C1 segment of cervical spinal cord (tissue), 14 donors: ENCODE measurements at regions not wholly inside any gene's neighbourhood (a gene's known extent, or its start where the extent isn't known, plus 50 kb on each side); places are given as distances from the start of the nearest gene placed in this dataset.

ENCODE experiments used
- DNase-seq, 14 donors: peaks; one replicate each; lab custom pipeline; 2025; lab: John Stamatoyannopoulos, UW

DNA sequence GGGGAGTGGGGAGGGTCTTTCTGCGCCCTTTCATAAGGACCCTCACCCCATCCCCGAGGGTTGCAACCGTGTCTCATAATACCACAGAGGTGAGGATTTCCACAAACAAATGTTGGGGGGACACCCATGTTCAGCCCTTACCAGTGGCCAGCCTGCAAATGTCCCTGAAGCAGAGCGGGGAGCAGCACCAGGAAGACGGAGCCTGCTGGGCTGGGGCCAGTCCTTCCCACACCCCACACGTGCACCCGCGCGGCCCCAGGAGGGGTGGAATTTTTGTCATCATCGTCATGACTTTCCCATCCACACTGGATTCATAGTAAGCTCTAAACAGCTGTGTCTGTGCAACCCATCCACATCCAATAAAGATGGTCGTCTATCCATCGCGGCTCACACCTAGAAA is 409.8 kb downstream of the BRD1 start:
- no peak for DNase-seq

DNA sequence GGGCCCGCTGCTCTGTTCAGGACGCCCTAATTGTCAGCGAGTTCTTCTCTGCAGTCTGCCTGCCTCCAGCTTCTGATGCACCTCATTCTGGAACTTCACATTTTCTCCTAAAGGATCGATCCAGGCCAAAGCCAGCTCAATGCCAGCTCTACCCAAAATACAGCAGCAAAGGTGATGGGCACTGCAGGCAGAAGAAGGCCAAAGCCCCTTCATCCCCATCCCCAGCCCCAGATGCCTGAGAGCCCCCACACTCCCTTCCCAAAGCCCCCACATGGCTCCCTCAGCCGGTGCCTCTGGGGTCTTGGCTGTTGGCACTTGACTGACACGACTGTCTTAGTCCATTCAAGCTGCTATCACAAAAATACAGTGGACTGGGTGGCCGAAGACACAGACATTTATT is 410.3 kb downstream of the BRD1 start:
- DNase-seq = no peak

GRCh38 chr22:49415151-49415951 is 412.3 kb downstream of the BRD1 start:
- no peak for DNase-seq

- no peak for DNase-seq
Observed at GRCh38 chr22:49413551-49413950, 414.1 kb downstream of the BRD1 start.

GRCh38 chr22:49413146-49413545 is 414.5 kb downstream of the BRD1 start:
- no peak for DNase-seq

DNA sequence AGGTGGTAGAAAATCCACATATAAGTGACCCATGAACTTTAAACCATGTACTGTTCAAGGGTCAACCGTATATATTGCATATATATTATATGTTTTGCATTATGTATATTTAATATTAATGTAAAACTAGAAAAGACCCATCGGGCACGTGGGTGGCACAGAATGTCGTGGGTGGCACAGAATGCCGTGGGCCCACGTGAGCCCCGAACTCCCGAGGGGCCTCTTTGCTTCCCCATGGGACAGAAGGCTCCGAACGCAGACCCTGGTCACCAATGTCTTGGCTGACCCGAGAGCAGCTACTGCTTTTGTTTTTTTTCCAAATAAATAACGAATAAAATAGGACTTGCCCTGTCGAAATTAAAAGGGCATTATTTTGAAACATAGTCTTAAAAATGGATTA is 415.4 kb downstream of the BRD1 start:
- no peak for DNase-seq

DNA sequence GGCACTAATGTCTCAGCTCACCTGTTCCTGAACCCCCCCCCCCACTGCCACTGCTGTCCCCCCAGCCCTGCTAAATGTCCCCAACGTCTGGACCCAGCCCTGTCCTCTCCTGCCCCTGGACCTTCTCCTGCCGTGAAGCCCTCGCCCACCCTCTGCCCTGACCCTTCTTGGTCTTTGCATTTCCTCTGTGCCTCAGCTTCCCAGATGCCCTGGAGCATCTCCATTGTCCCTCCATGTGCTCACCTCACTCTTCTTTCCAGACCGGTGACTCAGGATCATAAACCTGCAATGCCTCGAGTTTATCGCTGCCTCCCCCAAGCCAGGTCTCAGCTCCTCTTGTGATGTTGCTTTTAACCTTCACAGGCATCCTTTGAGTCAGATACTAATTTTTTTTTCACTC is 416.4 kb downstream of the BRD1 start:
- DNase-seq = no peak

- no peak for DNase-seq
Observed at GRCh38 chr22:49408102-49408836, 419.4 kb downstream of the BRD1 start.

GRCh38 chr22:49406879-49407587 is 420.6 kb downstream of the BRD1 start:
- DNase-seq = no peak

DNA sequence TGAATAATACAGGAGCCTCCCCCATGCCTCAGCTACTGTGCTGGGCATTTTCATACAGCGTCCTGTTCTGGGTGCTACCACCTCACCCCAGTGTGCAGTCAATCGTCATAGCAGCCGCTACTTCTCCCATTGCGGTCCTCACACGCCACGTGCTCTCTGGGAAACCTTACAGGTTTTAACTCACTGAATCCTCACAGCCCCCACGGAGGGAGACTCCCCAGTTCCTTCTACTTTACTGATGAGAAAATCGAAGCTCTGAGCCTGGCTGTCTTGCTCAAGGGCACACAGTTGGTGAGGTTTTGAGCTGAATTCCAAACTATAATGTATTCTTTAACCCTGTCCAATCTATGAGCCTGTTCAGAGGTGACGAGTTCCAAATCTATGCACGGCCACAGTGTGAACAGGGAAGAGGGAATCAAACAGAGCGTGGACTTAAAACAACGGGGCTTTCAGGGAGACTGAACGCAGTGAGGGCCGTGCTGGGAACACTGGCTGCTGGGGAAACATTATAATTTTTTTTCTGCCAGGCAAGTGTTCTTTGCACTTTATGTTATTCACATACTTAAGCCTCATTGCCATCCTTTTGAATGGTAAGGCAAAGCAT is 421.5 kb downstream of the BRD1 start:
- no peak for DNase-seq

GRCh38 chr22:49405590-49405989 is 422.1 kb downstream of the BRD1 start:
- DNase-seq = no peak

DNA sequence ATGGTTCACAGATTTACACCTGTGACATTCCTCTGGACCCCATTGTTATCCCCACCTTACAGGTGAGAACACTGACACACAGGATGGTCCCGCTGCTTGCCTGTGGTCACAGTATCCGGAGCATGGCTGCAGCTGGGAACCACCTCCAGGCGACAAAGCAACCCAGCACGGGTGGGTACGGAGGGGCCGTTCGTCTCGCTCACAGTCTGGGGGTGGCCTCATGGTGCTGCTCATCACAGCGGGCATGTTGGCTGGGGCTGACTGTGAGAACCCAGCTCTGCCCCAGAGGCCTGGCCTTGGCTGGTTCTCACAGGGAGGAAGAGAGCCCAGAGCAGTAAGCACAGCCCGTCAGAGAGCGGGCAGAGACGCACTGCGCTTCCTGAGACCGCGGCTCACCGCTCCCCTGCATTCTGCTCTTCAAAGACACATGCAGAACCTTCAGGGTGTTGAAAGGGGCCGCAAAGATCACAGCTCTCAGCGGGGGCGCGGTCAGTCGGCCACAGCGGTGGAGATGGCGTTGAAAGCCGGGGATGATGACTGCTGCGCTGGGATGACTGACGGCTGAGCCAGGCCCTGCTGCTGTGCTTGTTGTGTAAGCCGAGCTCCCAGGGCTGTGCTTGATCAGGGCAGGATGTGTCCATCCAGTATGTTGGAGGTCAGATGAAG is 423.0 kb downstream of the BRD1 start:
- DNase-seq = no peak

DNA sequence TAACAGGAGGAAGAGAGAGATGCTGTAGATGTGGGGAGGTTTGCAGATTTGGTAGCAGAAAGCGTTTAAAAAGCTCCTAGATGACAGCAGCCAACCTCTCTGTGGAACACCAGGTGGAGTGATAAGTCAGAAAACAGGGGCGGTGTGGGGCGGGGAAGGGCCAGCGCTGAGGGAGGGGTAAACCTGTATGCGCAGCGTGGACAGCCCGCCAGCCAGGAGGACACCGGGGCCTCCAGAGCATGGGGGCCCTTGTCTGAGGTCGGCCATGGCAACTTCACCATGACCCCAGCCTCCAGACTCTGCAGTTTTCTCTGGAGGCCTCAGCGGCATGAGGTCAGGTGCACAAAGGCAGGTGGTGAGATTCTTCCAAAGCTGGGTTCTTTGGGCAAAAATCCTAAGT is 423.7 kb downstream of the BRD1 start:
- DNase-seq = no peak

DNA sequence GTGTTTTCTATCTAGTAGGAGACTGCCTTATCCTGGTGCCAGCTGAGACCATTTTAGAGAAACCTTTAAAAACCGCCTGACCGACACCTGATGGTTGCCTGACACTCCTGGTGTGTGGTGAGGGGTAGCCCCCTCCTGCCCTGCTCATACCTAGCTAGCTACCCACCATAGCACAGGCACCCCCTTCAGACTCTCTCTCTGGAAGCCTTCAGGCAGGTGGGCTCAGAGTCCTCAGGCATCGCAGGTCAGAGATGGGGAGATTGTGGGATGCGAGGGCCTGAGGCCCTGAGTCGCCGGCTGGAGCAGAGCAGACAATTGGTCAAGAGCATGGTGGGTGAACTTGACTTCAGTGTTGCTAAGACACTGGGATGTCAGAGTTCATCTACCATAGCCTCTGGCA is 424.6 kb downstream of the BRD1 start:
- no peak for DNase-seq

DNA sequence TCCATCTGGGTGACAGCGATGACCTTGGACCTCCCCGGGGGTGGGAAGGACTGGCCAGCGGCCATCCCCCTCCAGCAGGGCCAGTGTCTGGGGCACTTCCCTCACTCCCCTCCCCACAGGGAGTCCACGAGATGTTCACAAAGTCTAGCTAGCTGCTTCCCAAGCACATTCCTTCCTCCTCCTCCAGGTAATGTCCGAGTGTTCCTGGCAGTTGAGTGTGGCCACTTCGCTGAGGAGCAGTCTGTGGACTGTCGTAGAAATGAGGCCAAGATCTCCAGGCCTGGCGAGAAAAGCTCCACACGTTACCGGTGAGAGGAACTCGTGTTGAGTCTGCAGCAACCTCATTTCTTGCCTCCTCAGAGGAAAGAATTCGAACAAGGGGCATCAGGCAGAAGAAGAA is 425.5 kb downstream of the BRD1 start:
- no peak for DNase-seq

DNA sequence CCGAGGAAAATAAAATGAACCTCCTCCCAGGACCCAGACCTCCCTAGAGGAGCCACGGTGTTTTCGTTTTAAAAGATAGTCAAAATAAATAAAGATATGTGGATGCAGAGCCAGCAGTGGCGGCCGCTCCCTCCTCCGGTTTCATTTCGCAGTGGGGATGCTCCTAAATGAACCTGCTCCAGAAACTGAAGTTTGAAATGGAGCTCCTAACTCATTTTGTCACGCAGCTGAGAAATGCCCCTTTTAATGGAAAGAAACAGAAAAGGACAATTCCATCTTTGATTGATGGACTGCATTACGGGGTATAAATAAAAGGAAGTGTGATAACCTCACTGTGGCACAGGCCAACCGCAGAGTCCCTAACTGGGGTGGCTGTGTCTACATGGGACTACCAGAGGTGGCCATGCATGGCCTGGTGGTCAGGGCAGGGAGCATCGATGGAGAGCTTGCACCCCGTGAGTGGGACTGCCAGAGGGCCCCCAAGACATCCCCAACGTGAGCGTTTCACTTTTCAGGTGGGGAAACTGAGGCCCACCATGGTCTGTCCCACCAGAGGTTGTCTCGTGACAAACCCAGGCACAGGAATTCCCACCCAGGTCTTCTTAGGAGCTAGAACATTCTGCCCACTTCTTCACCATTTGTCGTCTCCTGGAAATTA is 426.6 kb downstream of the BRD1 start:
- no peak for DNase-seq

DNA sequence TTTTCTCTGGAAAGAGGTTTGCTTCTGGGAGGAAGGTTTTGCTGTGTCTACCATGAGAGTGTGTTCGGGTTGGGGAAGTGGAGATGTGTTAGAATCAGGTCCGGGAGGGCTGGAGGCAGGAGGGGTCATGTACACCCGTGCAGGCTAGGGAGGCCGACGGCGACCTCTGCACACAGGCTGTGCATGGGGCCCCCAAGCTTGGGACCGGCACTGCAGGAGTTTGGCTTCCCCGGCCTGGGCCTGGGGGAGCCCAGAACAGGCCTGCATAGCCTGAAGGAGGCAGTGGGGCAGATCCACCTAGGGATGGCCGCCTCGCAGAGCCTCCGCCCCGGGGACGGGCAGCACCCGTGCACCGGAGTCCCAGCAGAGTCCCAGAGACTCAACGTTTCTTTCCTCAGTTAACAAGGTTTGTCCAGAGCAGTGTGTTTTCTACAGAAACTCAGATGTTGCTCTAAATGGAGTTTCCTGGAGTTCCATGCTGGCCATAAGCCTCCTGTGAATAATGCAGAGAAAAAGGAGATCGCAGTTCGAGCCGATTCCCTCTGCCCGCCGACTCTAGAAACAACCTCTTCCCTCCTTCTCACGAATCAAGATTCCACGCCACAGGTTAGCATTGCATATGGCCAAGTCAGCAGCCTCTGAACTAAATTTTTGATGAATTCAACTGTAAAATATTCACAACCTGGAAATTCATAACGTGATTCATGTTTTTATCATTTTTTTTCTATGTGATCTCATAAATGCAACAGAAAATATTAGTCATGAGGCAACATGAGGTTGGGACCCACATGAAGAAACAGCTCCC is 427.3 kb downstream of the BRD1 start:
- DNase-seq = no peak

GRCh38 chr22:49398646-49399045 is 429.0 kb downstream of the BRD1 start:
- DNase-seq = no peak

DNA sequence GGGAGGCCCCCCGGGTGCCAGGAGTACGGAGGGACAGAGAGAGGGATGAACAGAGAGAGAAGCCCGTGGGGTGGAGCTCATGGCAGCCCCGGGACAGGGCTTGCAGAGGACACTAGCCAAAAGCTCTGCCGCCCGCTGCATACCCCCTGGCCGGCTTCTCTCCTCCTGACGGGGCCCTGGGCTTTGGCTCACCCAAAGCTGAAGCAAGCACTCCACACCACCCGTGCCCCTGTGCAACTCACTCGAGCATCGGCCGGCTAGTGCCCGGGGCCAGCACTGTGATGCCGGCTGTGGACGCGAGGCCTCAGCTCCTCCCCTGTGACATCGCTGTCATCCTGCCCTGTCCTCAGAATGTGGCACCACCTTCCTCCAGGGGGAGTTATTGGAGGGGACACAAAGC is 429.6 kb downstream of the BRD1 start:
- no peak for DNase-seq

DNA sequence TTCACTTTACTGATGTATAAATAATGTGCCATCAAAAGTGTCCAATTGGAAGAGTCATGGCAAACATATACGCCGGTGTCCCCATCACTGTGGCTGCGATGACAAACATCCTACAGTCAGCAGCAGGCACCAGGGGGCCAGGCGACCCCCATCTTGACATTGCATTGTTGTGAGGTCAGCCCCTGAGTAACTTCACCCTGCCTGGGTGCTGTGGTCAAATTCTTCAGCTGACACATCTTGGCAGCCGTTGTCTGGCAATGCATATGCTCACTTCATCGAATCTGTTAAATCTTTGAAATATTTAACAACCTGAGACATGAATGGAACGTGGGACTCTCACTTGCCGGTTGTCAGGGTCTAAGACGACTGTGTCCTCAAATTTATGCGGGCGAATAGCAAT is 430.9 kb downstream of the BRD1 start:
- DNase-seq = no peak
